Gastrocnemius medialis (tissue), 4 donors: ENCODE measurements at regions not wholly inside any gene's neighbourhood (a gene's known extent, or its start where the extent isn't known, plus 50 kb on each side); places are given as distances from the start of the nearest gene placed in this dataset.

Experiments used
- ATAC-seq, 2 donors: fragments of 150-250 bp; one replicate each; pipeline ENCODE4 v1.9.1; 2016
- DNase-seq, 2 donors: peaks; one replicate each; pipeline ENCODE4 v3.0.0-alpha.2; 2019
- H3K27ac ChIP-seq, 4 donors: fragments of 200-600 bp; sonication (generic); 1 replicate in 1 of 4; 2 replicates in 3 of 4; pipeline ENCODE4 v1.5.1; 2016 to 2018; ENCODE audit warnings: mild to moderate bottlenecking in 2 of 4, moderate library complexity in 1 of 4
- H3K27me3 ChIP-seq, 3 donors: fragments of 200-600 bp; sonication (generic) in 2 of 3; 1 replicate in 1 of 3; 2 replicates in 2 of 3; pipeline versions ENCODE4 v1.5.1 to v1.6.0; 2016 to 2019; ENCODE audit warnings: mild to moderate bottlenecking in 1 of 3, moderate library complexity in 1 of 3
- H3K36me3 ChIP-seq, 2 donors: fragments of 200-600 bp; sonication (generic) in 1 of 2; one replicate each; pipeline ENCODE4 v1.5.1; 2017 to 2018
- H3K4me1 ChIP-seq, 2 donors: fragments of 200-600 bp; sonication (generic) in 1 of 2; one replicate each; pipeline ENCODE4 v1.5.1; 2016 to 2017; ENCODE audit warnings: mild to moderate bottlenecking in 2 of 2
- H3K4me3 ChIP-seq, 4 donors: fragments of 200-600 bp; sonication (generic) in 3 of 4; 1 replicate in 1 of 4; 2 replicates in 3 of 4; pipeline ENCODE4 v1.5.1; 2016 to 2019; ENCODE audit warnings: mild to moderate bottlenecking in 2 of 4
- H3K9me3 ChIP-seq, 3 donors: fragments of 200-600 bp; sonication (generic) in 2 of 3; 1 replicate in 1 of 3; 2 replicates in 2 of 3; pipeline ENCODE4 v1.5.1; 2016 to 2019
- POLR2A ChIP-seq, 2 donors: fragments of 450-650 bp; IDR thresholded peaks; one replicate each; pipeline ENCODE4 v1.6.1; 2017; ENCODE audit warnings: antibody characterized with exemption in 2 of 2, mild to moderate bottlenecking in 2 of 2, moderate library complexity in 2 of 2
- in situ Hi-C, 4 donors: fragments of 200-750 bp; cut with MboI; loops; one replicate each; pipeline versions ENCODE4 v1.15.0 to v1.8.0; 2017; ENCODE audit warnings: low sequenced_read_pairs in 4 of 4
- intact Hi-C: fragments of 100-400 bp; cut with DNase I; formaldehyde crosslinking; loops from one replicate; pipeline ENCODE4 v1.15.1; 2023; ENCODE audit warnings: low total_unique reads
- TF ChIP-seq, protein P1 (sequence below), 5 experiments: fragments of 450-650 bp in 3 of 5; fragments of 200-600 bp in 2 of 5; sonication (generic) in 2 of 5; IDR thresholded peaks in 4 of 5; conservative IDR thresholded peaks in 1 of 5; 1 replicate in 4 of 5; 2 replicates in 1 of 5; pipeline ENCODE4 v1.5.1; 2016 to 2019; ENCODE audit warnings: antibody characterized with exemption in 5 of 5, mild to moderate bottlenecking in 3 of 5, moderate library complexity in 3 of 5

DNA sequence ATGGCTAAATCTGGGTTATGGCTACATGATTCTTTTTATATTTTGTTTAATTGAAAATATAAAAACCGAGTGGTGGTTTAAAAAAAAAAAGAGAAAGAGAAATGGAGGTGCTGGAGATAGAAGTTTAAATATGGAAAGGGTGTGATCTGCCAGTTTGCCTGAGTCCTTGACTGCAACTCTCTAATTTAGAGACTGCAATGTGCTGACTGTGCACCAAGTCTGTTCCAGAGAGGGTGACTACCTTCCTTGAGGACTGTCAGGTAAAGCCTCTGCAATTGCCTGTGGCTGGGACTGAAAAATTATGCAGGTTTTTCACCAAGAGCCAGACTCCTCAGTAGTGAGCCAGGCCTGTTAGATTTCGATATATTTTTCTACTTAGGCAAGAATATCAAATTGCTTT lies 1326.3 kb downstream of the BRINP3 start:
- no peak overlapping the region for H3K4me3 ChIP-seq
- in situ Hi-C loops, result no loop called here
- no peak overlapping the region for H3K27ac ChIP-seq
- DNase-seq (no peak), ATAC-seq (no peak)
- intact Hi-C loops, result no loop called here
- TF ChIP-seq POLR2A (IDR thresholded peaks at IDR 0.05), result no peak
- TF ChIP-seq, protein P1, sequence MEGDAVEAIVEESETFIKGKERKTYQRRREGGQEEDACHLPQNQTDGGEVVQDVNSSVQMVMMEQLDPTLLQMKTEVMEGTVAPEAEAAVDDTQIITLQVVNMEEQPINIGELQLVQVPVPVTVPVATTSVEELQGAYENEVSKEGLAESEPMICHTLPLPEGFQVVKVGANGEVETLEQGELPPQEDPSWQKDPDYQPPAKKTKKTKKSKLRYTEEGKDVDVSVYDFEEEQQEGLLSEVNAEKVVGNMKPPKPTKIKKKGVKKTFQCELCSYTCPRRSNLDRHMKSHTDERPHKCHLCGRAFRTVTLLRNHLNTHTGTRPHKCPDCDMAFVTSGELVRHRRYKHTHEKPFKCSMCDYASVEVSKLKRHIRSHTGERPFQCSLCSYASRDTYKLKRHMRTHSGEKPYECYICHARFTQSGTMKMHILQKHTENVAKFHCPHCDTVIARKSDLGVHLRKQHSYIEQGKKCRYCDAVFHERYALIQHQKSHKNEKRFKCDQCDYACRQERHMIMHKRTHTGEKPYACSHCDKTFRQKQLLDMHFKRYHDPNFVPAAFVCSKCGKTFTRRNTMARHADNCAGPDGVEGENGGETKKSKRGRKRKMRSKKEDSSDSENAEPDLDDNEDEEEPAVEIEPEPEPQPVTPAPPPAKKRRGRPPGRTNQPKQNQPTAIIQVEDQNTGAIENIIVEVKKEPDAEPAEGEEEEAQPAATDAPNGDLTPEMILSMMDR (IDR thresholded peaks at IDR 0.05 in 4 of 5, conservative IDR thresholded peaks at IDR 0.05 in 1 of 5), result no peak
- no peaks in the 10 kb centered on the region for H3K4me1 ChIP-seq
- H3K27me3 ChIP-seq, result no peaks in the 10 kb centered on the region
- H3K36me3 ChIP-seq, result no peaks in the 10 kb centered on the region
- H3K9me3 ChIP-seq, result no peaks in the 10 kb centered on the region

DNA sequence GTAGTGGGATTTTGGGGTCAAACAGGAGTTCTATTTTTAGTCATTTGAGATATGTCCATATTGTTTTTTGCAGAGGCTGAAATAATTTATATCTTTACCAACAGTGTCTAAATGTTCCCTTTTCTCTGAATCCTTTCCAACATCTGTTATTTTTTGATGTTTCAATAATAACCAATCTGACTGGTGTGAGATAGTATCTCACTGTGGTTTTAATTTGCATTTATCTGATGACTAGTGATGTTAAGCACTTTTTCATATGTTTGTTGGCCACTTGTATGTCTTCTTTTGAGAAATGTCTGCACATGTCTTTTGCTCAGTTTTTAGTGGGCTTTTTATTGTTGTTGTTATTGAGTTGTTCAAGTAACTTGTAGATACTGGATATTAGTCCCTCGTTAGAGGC lies 1325.0 kb downstream of the BRINP3 start:
- in situ Hi-C loops (no loop called here), intact Hi-C loops (no loop called here)
- DNase-seq (no peak), ATAC-seq (no peak)
- H3K36me3 ChIP-seq, result no peaks in the 10 kb centered on the region
- H3K9me3 ChIP-seq, result no peaks in the 10 kb centered on the region
- H3K4me3 ChIP-seq, result no peak overlapping the region
- TF ChIP-seq, protein P1 (IDR thresholded peaks at IDR 0.05 in 4 of 5, conservative IDR thresholded peaks at IDR 0.05 in 1 of 5), result no peak
- TF ChIP-seq POLR2A (IDR thresholded peaks at IDR 0.05), result no peak
- H3K27ac ChIP-seq, result no peak overlapping the region
- no peaks in the 10 kb centered on the region for H3K27me3 ChIP-seq
- H3K4me1 ChIP-seq, result no peaks in the 10 kb centered on the region

DNA sequence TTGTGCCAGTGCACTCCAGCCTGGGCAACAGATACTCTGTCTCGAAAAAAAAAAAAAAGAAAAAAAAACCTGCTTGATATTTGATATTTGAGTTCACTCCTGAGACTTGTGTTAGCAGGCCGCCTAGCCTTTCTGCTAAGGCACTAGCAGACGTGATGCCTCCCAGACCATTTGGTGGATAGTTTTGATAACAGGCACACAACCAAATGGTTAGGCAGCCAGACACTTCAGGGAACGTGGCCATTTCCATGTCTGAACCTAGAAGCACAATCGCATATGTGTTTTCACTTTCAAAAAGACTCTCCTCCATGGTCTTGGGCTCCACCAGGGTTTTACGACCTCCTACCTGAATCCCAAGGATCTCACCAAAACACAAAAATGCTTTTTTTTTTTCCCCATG lies 1319.5 kb downstream of the BRINP3 start:
- H3K36me3 ChIP-seq, result no peaks in the 10 kb centered on the region
- ATAC-seq (no peak), DNase-seq (no peak)
- intact Hi-C loops (no loop called here), in situ Hi-C loops (no loop called here)
- H3K27ac ChIP-seq, result no peak overlapping the region
- no peaks in the 10 kb centered on the region for H3K4me1 ChIP-seq
- no peak overlapping the region for H3K4me3 ChIP-seq
- TF ChIP-seq POLR2A (IDR thresholded peaks at IDR 0.05), result no peak
- TF ChIP-seq, protein P1 (IDR thresholded peaks at IDR 0.05 in 4 of 5, conservative IDR thresholded peaks at IDR 0.05 in 1 of 5), result no peak
- H3K27me3 ChIP-seq, result no peaks in the 10 kb centered on the region
- no peaks in the 10 kb centered on the region for H3K9me3 ChIP-seq

DNA sequence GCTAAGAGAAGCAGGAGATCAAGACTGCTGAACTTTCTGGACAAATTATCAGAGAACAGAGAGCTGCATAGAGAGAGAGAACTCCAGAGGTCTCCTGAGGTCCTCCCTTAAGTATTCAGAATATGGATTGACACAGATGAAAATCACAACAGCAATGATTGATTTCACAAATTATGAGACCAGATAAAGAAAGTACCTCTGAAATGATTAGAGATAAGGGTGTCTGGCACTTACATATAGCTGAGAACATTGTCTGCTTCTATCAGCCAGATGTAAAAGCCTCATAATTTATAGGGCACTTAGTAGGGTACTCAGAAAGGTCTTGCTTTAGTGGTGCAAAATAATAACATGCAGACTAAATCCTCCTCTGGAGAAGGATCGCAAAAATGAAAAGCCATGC lies 1301.8 kb downstream of the BRINP3 start:
- intact Hi-C loops (no loop called here), in situ Hi-C loops (no loop called here)
- no peaks in the 10 kb centered on the region for H3K27me3 ChIP-seq
- DNase-seq, result no peak
- no peak for TF ChIP-seq POLR2A (IDR thresholded peaks at IDR 0.05)
- TF ChIP-seq, protein P1 (IDR thresholded peaks at IDR 0.05 in 4 of 5, conservative IDR thresholded peaks at IDR 0.05 in 1 of 5), result no peak
- no peaks in the 10 kb centered on the region for H3K36me3 ChIP-seq
- H3K9me3 ChIP-seq, result no peaks in the 10 kb centered on the region
- no peak overlapping the region for H3K4me3 ChIP-seq
- no peak for ATAC-seq
- H3K27ac ChIP-seq, result no peak overlapping the region
- H3K4me1 ChIP-seq, result no peaks in the 10 kb centered on the region

DNA sequence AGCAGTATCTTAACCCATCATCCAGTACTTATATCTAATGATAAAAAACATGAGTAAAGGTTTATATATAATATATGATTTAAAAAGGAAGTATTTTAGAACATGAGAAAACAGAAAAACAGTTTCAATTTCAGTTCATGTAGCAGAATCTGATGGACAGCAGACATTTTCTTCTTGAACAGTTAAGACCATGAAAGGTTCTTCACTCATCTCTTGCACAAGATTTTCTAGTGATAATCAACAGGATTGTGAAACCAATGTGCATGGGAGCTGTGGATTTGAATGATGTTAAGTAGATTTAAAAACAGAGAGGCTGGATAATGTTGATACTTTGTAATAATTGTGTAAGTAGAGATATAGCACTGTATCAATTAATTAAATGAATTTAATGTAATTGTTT lies 1297.6 kb downstream of the BRINP3 start:
- Histone ChIP-seq H3K4me1 (no peaks in the 10 kb centered on the region), H3K27me3 (no peaks in the 10 kb centered on the region), H3K36me3 (no peaks in the 10 kb centered on the region), H3K9me3 (no peaks in the 10 kb centered on the region), H3K4me3 (no peak overlapping the region), H3K27ac (no peak overlapping the region)
- in situ Hi-C loops (no loop called here), intact Hi-C loops (no loop called here)
- ATAC-seq, result no peak
- TF ChIP-seq, protein P1 (IDR thresholded peaks at IDR 0.05 in 4 of 5, conservative IDR thresholded peaks at IDR 0.05 in 1 of 5), result no peak
- TF ChIP-seq POLR2A (IDR thresholded peaks at IDR 0.05), result no peak
- no peak for DNase-seq
